HepG2 (cell line): ENCODE measurements at regions not wholly inside any gene's neighbourhood (a gene's known extent, or its start where the extent isn't known, plus 50 kb on each side); places are given as distances from the start of the nearest gene placed in this dataset.

Experiments
- ATAC-seq: fragments of 200-7000 bp; cut with Tn5 transposase; 3 replicates; pipeline ENCODE4 v1.9.1; 2020; ENCODE audit warnings: mild to moderate bottlenecking, moderate library complexity
- BruUV-seq: library from RNA; stranded (reverse); fragments of 400-500 nt; replicated peaks from 2 replicates; lab custom pipeline; 2021; lab: Mats Ljungman, UMichigan
- CTCF ChIA-PET: fragments of 300-600 bp; formaldehyde crosslinking; extraction: SDS; loops from one replicate; lab custom pipeline; 2021; ENCODE audit warnings: low total read pairs, inconsistent platforms, low intra/inter-chr PET ratio; lab: Yijun Ruan, JAX
- POLR2A ChIA-PET: fragments of 350-600 bp; sonication (Branson Sonifier 250); formaldehyde crosslinking; loops from one replicate; lab custom pipeline; 2020; ENCODE audit warnings: antibody characterized with exemption, inconsistent platforms; lab: Yijun Ruan, JAX
- DNase-seq: peaks from one replicate; pipeline ENCODE4 v3.0.0-alpha.2; 2015; ENCODE audit warnings: low spot score
- FAIRE-seq: peaks from 3 replicates; lab custom pipeline; 2011; peaks lifted over from hg19 to GRCh38; lab: Jason Lieb, UNC
- H2AFZ ChIP-seq: one replicate; pipeline ENCODE4 v1.6.1; 2011; ENCODE audit warnings: low read length, inconsistent platforms
- H3K27ac ChIP-seq: fragments of 300-600 bp; 3 replicates; pipeline ENCODE4 v1.8.0; 2011; ENCODE audit warnings: mixed run types, mild to moderate bottlenecking, mixed read lengths, low read length, inconsistent platforms; ENCODE audit not compliant: insufficient read depth; ENCODE audit errors: extremely low read length
- H3K27me3 ChIP-seq, 2 experiments: fragments of 200-600 bp in 1 of 2; 2 replicates in 1 of 2; 3 replicates in 1 of 2; pipeline versions ENCODE4 v1.6.0 to v1.8.0; 2011; ENCODE audit warnings: low read length in 2 of 2, mild to moderate bottlenecking in 2 of 2, moderate library complexity in 2 of 2, inconsistent platforms in 1 of 2; ENCODE audit not compliant: insufficient read depth in 2 of 2, control insufficient read depth in 1 of 2
- H3K36me3 ChIP-seq, 2 experiments: fragments of 200-600 bp in 1 of 2; replicated peaks in 1 of 2; 2 replicates in 1 of 2; 3 replicates in 1 of 2; pipeline versions ENCODE4 v1.5.1 to v1.8.0; 2011; ENCODE audit warnings: low read length in 2 of 2, inconsistent platforms in 1 of 2; ENCODE audit not compliant: insufficient read depth in 2 of 2, control insufficient read depth in 1 of 2
- H3K4me1 ChIP-seq: 2 replicates; pipeline ENCODE4 v1.5.1; 2012; ENCODE audit warnings: low read length, inconsistent platforms; ENCODE audit not compliant: insufficient read depth
- H3K4me2 ChIP-seq: 2 replicates; pipeline ENCODE4 v1.6.0; 2011; ENCODE audit warnings: low read depth, low read length, inconsistent platforms
- H3K4me3 ChIP-seq, 3 experiments: fragments of 200-600 bp in 1 of 3; sonication (generic), shearing (Covaris generic) in 1 of 3; replicated peaks in 1 of 3; 2 replicates each; pipeline ENCODE4 v1.5.1; 2011 to 2016; ENCODE audit warnings: low read length in 3 of 3, inconsistent platforms in 2 of 3, low read depth in 2 of 3, mild to moderate bottlenecking in 2 of 3, control low read depth in 1 of 3, mixed read lengths in 1 of 3; ENCODE audit not compliant: insufficient read depth in 1 of 3
- H3K79me2 ChIP-seq: one replicate; pipeline ENCODE4 v1.6.1; 2011; ENCODE audit warnings: low read length, inconsistent platforms; ENCODE audit not compliant: insufficient read depth
- H3K9ac ChIP-seq: 2 replicates; pipeline ENCODE4 v1.6.0; 2011; ENCODE audit warnings: mild to moderate bottlenecking, low read depth, low read length, inconsistent platforms; ENCODE audit not compliant: insufficient read depth
- H3K9me3 ChIP-seq: 2 replicates; pipeline ENCODE4 v1.5.1; 2012; ENCODE audit warnings: mild to moderate bottlenecking, low read length
- H4K20me1 ChIP-seq: 2 replicates; pipeline ENCODE4 v1.6.0; 2011; ENCODE audit warnings: inconsistent platforms, mild to moderate bottlenecking, low read length, moderate library complexity; ENCODE audit not compliant: insufficient read depth
- LCORL ChIP-seq, 2 experiments: fragments of 450-650 bp in 1 of 2; sonication (generic) in 1 of 2; formaldehyde crosslinking in 1 of 2; IDR thresholded peaks; 2 replicates each; pipeline versions ENCODE4 v1.5.0 to v1.6.1; 2017 to 2020; ENCODE audit warnings: antibody characterized with exemption in 1 of 2, missing genetic modification reagents in 1 of 2
- MAFK ChIP-seq, 2 experiments: IDR thresholded peaks in 1 of 2; conservative IDR thresholded peaks in 1 of 2; 2 replicates each; pipeline ENCODE4 v1.6.1; 2011; ENCODE audit warnings: improper control_type of control experiment in 2 of 2, low read length in 2 of 2
- MED1 ChIP-seq: sonication (generic); formaldehyde crosslinking; IDR thresholded peaks from 2 replicates; pipeline ENCODE4 v1.4.0; 2020; ENCODE audit warnings: missing genetic modification reagents
- MTF2 ChIP-seq: sonication (generic); formaldehyde crosslinking; IDR thresholded peaks from 2 replicates; pipeline ENCODE4 v1.5.0; 2020; ENCODE audit warnings: missing genetic modification reagents, borderline replicate concordance
- NPAS2 ChIP-seq: sonication (generic); formaldehyde crosslinking; IDR thresholded peaks from 2 replicates; pipeline ENCODE4 v1.8.0; 2022; ENCODE audit warnings: mild to moderate bottlenecking, missing genetic modification reagents, borderline replicate concordance
- REPIN1 ChIP-seq: sonication (generic); formaldehyde crosslinking; IDR thresholded peaks from 2 replicates; pipeline ENCODE4 v1.8.0; 2022; ENCODE audit warnings: missing genetic modification reagents, low read depth, mild to moderate bottlenecking, borderline replicate concordance
- SMYD3 ChIP-seq: sonication (generic); formaldehyde crosslinking; IDR thresholded peaks from 2 replicates; pipeline ENCODE4 v1.8.1; 2023; ENCODE audit warnings: mild to moderate bottlenecking, missing genetic modification reagents
- TGIF2 ChIP-seq: IDR thresholded peaks from 2 replicates; pipeline ENCODE4 v1.6.1; 2016; ENCODE audit warnings: control low read depth, missing compliant biosample characterization
- USF2 ChIP-seq, 2 experiments: sonication (generic) in 1 of 2; formaldehyde crosslinking in 1 of 2; IDR thresholded peaks; 2 replicates each; pipeline versions ENCODE4 v1.5.1 to v1.6.1; 2011 to 2020; ENCODE audit warnings: borderline replicate concordance in 1 of 2, low read depth in 1 of 2, low read length in 1 of 2, mild to moderate bottlenecking in 1 of 2, missing genetic modification reagents in 1 of 2, moderate library complexity in 1 of 2
- ZFY ChIP-seq: sonication (generic); formaldehyde crosslinking; IDR thresholded peaks from 2 replicates; pipeline ENCODE4 v1.4.0; 2020; ENCODE audit warnings: missing genetic modification reagents
- ZNF616 ChIP-seq: sonication (generic); formaldehyde crosslinking; IDR thresholded peaks from 2 replicates; pipeline ENCODE4 v1.5.0; 2020; ENCODE audit warnings: low read depth, mild to moderate bottlenecking, missing genetic modification reagents
- WGBS: methylation state at CpG from one replicate; pipeline ENCODE4 v1.1.6; 2017; ENCODE audit warnings: low lambda C conversion rate; 5-methylcytosine and 5-hydroxymethylcytosine counted together
- in situ Hi-C: cut with HindIII; loops from 2 replicates; pipeline ENCODE4 v1.10.0; 2017; ENCODE audit warnings: low pct_unique_long_range_greater_than_20kb; ENCODE audit not compliant: extremely low pct_ligation_motif_present
- intact Hi-C: fragments of 100-400 bp; cut with micrococcal nuclease; formaldehyde crosslinking; loops from one replicate; pipeline ENCODE4 v1.10.0; 2022; ENCODE audit not compliant: unreplicated experiment
- TF ChIP-seq, protein P1 (sequence below): sonication (generic); formaldehyde crosslinking; IDR thresholded peaks from 2 replicates; pipeline ENCODE4 v1.9.0; 2021; ENCODE audit warnings: missing genetic modification reagents, borderline replicate concordance

DNA sequence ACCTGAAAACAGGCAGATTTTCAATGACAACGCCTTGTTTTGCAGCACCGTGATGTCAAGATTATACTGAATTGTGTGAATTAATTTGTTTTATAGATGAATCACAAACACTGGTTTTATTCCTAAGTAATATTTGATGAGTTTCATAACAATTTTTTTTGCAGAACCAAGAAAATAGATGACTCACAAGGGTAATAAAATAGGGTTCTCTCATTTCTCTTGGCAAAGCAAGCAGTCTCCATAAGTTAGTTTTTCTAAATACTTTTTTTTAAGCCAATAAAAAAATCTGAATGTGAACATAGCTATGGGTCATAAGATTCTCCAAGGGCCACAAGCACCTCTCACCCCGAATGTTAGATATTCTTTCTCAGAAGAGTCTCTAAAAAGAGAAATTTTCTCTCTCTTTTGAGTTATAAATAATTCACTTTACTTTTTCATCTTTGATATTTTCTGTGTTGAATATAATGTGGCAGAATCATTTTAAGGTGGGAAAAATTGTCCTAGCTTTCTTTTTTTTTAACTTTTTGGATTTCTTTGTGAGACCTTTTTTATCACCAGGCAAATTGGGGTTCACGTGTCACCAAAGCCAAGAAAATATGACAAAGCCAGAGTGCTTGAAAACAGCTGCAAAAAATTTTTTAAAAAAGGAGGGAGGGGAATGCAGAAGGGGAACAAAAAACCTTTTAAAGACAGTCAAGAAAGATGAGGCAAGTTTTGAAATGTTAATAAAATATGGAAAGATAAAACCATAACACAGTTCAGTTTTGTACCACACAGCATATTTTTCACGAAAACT is 174.6 kb upstream of the DAPK1 start:
- BruUV-seq, result no TSS peak
- 1% methylated on average over 5 of the region's 5 CpGs for WGBS
- H3K27me3 ChIP-seq, result no peaks in the 10 kb centered on the region
- H3K79me2 ChIP-seq, result no peaks in the 10 kb centered on the region
- ATAC-seq (no peak), DNase-seq (no peak)
- H3K36me3 ChIP-seq, result no peaks in the 10 kb centered on the region
- no peaks in the 10 kb centered on the region for H3K9me3 ChIP-seq
- intact Hi-C loops, result loop anchor here (5.0 kb wide), 2 partner anchors 686 to 1036 kb away; no protein-coding TSS in a partner anchor
- H2AFZ ChIP-seq, result no peak overlapping the region
- no peak overlapping the region for H3K4me3 ChIP-seq
- H3K4me2 ChIP-seq, result no peak overlapping the region
- TF ChIP-seq ZNF616 (CRISPR knock-in tag) (no peak), MAFK (conservative IDR thresholded peaks at IDR 0.05 in 1 of 2, IDR thresholded peaks at IDR 0.05 in 1 of 2; ENCODE audit: low read length in 2 of 2) (peak in 1 of 2 experiments; percentile 23; a peak in 2 of 4 replicates)
- TF ChIP-seq, all 625 proteins: peak for 1
- POLR2A ChIA-PET, result no interaction called here
- in situ Hi-C loops, result loop anchor here (10.0 kb wide), 2 partner anchors 688 to 888 kb away; no protein-coding TSS in a partner anchor
- no peak for FAIRE-seq
- Histone ChIP-seq H3K27ac (no peak overlapping the region), H4K20me1 (no peaks in the 10 kb centered on the region), H3K4me1 (no peaks in the 10 kb centered on the region), H3K9ac (no peak overlapping the region)
- CTCF ChIA-PET, result interaction anchor here (2.1 kb wide), 1 partner anchor 889 kb away, joined by 20 read pairs; no protein-coding TSS in a partner anchor

DNA sequence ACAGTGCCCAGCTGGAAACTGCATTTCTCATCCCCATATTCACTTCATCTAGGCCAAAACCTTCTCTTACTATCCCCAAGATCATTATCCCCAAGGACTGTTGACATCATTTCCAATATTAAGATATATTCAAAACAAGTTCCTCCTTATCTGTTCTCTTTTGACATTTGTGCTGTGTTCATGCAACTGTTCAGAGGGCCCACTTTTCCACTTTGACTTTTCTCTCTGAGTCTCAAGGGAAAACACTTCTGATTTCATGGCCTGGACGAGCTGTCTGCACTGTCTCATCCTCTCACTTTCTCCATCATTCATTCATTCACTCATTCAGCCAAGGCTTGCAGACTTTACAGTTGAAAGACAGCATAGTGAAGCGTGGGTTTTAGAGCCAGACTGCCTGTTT is 173.7 kb upstream of the DAPK1 start:
- Histone ChIP-seq H3K4me2 (no peak overlapping the region), H3K4me1 (no peaks in the 10 kb centered on the region), H2AFZ (no peak overlapping the region), H3K9ac (no peak overlapping the region), H3K27ac (no peak overlapping the region), H3K27me3 (no peaks in the 10 kb centered on the region), H3K36me3 (no peaks in the 10 kb centered on the region), H3K79me2 (no peaks in the 10 kb centered on the region), H4K20me1 (no peaks in the 10 kb centered on the region), H3K4me3 (no peak overlapping the region), H3K9me3 (no peaks in the 10 kb centered on the region)
- POLR2A ChIA-PET, result no interaction called here
- no peak for ATAC-seq
- no peak for FAIRE-seq
- in situ Hi-C loops, result loop anchor here (10.0 kb wide), 2 partner anchors 689 to 889 kb away; no protein-coding TSS in a partner anchor
- DNase-seq, result no peak
- no TSS peak for BruUV-seq
- WGBS, result 2% methylated on average over 2 of the region's 2 CpGs
- CTCF ChIA-PET, result interaction anchor here (1.2 to 2.1 kb wide), 5 partner anchors 339 to 910 kb away, joined by 4 to 20 read pairs (median 11); no protein-coding TSS in a partner anchor
- intact Hi-C loops, result loop anchor here (1.0 to 5.0 kb wide), 5 partner anchors 687 to 1037 kb away; no protein-coding TSS in a partner anchor
- TF ChIP-seq, protein P1, sequence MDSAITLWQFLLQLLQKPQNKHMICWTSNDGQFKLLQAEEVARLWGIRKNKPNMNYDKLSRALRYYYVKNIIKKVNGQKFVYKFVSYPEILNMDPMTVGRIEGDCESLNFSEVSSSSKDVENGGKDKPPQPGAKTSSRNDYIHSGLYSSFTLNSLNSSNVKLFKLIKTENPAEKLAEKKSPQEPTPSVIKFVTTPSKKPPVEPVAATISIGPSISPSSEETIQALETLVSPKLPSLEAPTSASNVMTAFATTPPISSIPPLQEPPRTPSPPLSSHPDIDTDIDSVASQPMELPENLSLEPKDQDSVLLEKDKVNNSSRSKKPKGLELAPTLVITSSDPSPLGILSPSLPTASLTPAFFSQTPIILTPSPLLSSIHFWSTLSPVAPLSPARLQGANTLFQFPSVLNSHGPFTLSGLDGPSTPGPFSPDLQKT (CRISPR knock-in tag), result no peak
- TF ChIP-seq MTF2, result no peak
- no peak for TF ChIP-seq NPAS2
- TF ChIP-seq REPIN1, result no peak
- no peak for TF ChIP-seq MED1
- no peak for TF ChIP-seq TGIF2
- no peak for TF ChIP-seq ZFY (CRISPR knock-in tag)
- TF ChIP-seq SMYD3 (CRISPR knock-in tag), result no peak
- TF ChIP-seq USF2 (IDR thresholded peaks at IDR 0.05; ENCODE audit: low read depth, low read length), result no peak
- TF ChIP-seq USF2 (CRISPR knock-in tag; IDR thresholded peaks at IDR 0.05; ENCODE audit: borderline replicate concordance), result no peak
- TF ChIP-seq LCORL (IDR thresholded peaks at IDR 0.05), result no peak
- no peak for TF ChIP-seq LCORL (CRISPR knock-in tag; IDR thresholded peaks at IDR 0.05)
